NCI-H1694 treated with DMSO at 0.1 percent for 48 hours (cell line): ENCODE measurements at regions not wholly inside any gene's neighbourhood (a gene's known extent, or its start where the extent isn't known, plus 50 kb on each side); places are given as distances from the start of the nearest gene placed in this dataset.
"Not testable (repeated sequence)": the region's sequence is repeated elsewhere in the genome, so short reads cannot be mapped to it uniquely, and the experiment has no call there.

ENCODE experiments used
- DNase-seq: peaks from one replicate; lab custom pipeline; 2025; lab: John Stamatoyannopoulos, UW

DNA sequence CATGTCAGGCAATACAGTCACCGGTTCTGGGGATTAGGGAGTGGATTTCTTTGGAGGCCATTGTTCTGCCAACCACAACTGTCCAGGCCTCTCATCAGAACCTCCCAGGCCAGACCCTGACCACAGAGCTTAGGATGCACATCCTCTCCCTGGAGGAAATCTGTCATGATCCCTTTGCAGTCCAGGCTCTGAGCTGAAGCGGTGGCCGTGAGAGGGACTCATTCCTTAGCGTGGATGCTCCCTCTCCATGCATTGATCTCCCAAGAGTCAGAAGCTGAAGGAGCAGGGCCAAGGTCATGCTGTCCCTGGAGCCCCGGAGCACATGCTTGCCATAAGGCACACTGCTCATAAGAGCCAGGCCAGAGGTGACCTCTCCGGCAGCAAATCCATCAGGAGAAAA is 181.4 kb downstream of the COPRS start:
- no peak for DNase-seq

DNA sequence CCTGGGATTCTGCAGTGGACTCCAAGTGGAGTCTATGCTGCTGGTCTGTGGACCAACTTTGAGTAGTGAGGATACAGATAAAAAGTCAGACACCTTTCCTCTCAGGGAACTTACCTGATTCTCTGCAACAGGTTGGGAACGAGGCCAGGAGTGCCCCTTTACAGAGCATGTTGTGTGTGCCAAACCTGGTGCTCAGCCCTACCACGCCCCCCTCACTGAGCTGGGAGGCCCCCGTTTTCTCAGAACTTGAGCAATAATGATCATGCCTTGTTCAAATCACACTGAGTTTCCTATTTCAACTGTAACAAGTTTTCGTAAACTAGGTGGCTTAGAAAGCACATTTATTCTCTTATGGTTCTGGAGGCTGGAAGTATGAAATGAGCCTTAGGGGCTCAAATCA is 182.0 kb downstream of the COPRS start:
- no peak for DNase-seq

DNA sequence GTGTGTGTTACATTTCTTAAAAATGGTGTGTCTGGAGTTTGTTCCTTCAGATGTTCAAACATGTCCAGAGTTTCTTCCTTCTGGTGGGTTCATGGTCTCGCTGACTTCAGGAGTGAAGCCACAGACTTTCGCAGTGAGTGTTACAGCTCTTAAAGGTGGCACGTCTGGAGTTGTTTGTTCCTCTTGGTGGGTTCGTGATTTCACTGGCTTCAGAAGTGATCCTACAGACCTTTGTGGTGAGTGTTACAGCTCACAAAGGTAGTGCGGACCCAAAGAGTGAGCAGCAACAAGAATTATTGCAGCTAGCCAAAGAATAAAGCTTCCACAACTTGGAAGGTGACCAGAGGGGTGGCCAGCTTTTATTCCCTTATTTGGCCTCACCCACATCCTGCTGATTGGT is 183.7 kb downstream of the COPRS start:
- not testable (repeated sequence) for DNase-seq

DNA sequence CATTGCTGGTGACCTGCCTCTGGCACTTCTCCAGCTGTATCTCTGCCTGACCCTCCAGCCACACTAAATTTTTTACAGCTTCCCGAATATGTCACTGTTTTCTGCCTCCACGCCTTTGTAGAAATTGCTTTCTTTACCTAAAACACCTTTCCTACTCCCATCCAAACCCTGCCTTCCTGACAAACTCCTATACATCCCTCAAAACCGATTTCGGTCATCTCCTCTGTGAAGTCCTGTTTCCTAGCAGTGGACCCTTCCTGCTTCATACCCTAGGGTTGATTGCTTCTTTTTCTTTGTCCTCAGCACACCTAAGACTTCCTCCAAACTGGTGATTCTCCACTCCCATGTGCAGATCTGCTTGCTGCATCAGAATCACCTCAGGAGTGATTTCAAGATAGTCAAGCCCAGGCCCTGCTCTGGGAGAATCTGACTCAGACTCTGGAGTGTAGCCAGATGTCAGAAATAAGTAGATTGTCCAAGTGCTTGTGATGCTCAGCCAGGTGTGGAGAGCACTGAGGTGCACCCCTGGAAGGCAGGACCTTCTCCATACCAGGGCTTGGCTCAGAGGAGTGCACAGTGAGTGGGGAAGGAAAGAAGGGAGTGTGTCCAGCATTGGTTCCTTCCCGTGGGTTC is 184.2 kb downstream of the COPRS start:
- no peak for DNase-seq

DNA sequence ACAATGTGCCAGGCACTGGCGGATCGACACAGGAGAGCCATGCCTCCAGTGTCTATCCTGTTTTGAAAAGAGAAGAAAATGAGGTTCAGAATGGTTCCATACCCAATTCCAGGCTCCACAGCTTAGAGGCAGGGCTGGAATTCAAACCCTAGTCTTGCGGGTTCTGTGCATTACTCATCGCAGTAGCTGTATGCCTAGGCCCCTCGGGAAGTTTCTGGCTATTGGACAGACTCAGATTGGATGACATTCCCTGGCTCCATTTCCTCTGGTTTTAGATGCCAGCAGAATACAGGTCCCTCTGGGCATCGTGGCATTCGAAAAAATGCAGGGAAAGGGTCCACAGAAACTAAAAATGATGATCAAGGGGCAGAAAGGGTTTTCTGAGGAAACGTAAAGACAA is 184.7 kb downstream of the COPRS start:
- DNase-seq, result no peak

DNA sequence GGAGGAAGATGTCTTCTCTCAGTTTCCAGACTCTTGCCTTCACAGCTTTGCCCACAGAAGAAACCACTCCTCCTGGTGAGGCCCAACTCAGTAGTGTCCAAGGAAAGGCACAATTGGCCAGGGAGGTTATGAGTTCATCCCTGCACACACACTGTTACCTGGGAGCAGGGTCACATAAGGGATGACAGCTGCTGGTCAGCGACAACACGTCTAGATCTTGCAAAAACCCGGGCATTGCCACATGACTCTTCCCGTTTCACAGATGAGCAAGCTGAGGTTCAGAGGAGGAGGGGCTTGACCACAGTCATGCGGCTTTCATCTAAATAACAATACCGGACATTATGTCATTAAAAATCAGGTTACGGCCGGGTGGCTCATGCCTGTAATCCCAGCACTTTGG is 186.0 kb downstream of the COPRS start:
- no peak for DNase-seq

DNA sequence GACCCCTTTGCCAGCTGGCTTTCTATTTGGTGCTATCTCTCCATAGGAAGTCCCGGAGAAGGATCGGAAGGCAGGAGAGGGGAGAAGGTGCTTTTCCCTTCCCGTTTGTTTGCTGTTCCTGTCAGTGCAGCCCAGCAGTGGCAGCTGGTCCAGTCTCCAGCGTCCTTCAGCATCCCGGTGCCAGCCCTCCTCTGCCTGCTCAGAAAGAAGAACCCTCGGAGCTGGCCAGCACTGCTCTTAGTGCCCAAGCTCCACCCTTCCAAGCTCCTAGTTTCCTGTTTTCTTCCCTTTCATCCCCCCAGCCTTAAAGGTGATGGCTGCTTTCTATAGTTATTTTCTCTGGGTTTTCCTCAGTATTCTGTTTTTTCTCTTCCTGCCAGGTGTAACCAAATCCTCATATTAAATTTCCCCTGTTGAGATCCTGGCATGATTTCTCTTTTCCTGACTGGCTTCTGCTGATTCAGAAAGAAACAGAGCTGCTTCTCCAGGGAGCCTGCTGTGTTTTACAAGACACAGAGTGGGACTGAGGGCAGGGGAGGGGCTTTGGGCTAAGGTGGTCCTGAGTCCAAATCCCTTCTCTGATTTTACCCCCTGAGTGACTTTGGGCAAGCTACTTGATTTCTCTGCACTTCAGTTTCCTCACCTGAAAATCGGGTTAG is 186.8 kb downstream of the COPRS start:
- DNase-seq, result no peak

DNA sequence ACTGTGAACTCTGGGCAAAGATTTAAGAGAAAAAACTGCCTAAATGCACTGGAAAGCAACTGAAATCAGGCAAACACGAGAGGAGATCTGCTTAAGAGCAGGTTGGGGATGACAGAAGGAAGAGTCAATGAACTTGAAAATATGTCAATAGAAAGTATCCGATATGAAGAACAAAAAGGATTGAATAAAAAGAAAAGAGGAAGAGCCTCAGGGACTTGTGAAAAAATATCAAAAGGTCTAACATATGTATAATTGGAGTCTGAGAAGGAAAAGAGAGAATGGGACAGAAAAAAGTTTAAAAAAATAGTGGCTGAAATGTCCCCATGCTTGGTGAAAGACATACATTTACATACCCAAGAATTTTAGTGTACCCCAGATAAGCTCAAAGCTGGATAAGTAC is 195.5 kb downstream of the COPRS start:
- no peak for DNase-seq

DNA sequence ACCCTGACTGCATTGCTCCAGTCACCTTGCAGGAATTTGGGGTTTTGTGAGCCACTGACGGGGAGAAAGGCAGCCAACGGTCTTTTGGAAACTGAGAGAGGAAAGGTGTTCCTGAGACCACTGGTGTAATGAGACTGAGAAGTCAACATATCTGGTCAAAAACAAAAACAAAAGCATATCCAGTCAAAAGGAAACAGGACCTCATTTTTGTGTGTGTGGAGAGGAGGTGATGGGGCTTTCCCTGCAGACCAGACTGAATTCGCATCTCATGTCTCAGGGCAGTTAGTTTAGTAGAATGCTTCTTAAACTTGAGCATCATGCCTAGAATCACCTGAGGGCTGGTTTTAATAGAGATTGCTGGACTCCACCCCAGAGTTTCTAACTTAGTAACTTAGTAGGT is 198.4 kb downstream of the COPRS start:
- no peak for DNase-seq

DNA sequence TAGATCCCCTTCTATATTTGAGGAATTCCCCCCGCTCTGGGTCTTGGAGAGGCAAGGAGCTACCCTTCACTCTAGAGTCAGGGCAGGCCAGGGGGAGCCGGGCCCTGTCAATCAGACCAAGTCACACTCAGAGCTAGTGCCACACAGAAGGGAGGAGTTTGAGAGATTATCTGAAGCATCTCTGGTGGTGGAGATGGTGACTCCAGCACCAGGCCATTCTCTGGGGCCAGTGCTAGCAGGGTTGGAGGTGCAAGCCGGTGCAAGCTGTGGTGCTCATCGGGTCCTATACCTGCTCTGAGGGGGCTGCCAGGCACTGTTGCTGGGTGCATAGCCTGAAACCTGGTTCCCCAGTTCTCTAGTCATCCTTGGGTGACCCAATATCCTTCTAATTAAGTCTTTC is 201.2 kb downstream of the COPRS start:
- no peak for DNase-seq

DNA sequence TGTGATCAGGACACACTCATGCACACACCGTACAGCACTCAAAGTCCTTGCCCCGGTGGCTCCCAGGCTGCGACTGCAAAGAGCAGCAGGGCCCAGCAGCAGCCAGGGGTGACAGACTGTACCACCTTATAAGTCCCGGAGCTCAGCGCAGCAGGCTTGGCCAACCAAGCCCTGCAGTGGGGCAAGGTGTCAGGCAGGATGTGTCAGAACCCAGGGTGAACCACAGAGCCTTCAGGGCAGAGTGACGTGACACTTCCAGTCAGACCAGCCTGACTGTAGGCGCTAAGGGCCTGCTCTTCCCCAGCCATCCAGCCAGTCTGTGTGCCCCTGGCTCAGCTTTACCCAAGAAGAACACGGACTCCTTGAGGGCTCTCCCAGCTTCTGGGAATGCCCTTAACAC is 204.1 kb downstream of the COPRS start:
- DNase-seq, result no peak

DNA sequence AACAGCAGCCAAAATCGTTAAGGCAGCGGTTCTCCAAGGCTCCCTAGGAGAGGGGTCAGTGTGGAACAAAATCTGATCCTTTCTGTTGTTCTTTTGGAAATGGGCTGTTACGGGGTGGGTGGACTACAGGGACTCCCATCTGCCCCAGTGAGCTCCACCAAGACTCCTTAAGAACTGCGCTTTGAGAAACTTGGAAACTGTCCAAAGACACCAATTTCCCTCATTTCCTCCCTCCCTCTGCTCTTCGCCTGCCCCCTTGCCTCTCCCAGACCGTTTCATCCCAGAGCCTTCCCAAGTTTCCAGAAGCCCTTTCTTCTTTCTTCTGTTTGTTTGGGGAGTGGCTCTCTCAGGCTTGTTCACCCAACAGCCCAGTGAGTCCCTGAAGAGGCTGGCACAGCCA is 205.4 kb downstream of the COPRS start:
- no peak for DNase-seq

DNA sequence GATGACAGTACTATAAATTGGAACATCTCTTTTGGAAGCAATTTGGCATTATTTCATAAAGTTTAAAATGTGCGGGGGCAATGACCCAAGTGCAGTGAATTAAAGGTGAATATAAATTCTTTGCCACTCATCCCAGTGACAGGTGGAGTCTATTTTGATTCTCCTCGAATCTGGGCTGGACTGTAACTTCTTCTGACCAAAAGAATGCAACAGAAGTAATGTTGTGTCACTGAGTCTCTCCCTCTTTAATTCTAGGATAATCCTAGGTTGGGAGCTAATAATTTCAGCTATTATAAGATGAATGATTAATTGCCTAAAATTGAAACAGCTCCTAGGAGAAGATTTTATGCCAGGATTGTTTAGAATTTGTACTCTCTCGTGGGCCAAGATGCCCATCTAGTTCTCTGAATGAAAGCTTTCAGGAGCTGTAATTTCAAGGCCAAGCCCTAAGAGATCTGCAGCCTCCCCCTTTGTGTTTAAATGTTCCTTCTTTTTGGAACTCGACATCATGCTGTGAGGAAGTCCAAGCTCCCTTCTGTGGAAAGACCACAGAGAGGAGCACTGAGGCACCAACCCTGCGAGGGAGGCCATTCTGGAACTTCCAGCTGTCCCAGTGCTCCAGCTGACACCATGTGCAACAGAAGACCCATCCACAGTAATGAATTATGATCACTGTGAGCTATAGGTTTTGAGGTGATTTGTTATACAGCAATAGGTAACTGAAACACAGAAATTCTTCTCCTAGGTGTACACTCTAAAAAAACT is 208.1 kb downstream of the COPRS start:
- no peak for DNase-seq

DNA sequence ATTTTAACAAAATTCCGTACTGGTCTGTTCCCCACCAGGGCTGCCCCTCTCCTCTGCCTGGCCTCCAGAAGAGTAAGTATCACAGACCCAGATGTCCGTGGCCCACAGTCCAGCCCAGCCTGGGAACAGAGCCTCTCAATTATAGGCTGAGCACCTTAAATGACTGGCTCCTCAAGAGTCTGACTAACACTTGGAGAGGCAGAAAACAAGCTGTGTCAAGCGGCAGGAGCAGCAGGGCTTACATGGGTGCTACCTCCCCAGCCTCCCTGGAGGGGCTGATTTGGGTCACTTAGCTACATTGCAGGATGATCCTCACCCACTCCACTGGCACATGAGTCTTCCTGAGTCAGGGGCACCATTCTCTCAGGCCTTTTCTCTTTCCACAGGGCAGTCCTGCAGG is 209.7 kb downstream of the COPRS start:
- DNase-seq, result no peak

DNA sequence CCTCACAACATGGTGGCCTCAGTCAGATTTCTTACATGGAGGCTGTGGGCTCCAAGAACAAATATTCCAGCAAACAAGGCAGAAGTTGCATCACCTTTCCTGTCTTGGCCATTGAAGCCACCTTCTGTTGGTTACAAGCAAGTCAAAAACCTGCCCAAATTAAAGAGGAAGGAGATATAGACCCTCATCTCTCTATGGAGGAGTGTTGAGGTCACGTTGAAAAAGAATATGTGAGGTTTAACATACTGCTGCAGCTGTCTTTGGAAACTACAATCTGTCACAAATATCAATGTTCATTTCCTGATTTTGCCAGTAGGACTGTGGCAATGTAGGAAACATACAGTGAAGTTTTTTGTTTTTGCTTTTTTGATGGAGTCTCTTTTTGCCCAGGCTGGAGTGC is 211.4 kb downstream of the COPRS start:
- DNase-seq, result no peak

DNA sequence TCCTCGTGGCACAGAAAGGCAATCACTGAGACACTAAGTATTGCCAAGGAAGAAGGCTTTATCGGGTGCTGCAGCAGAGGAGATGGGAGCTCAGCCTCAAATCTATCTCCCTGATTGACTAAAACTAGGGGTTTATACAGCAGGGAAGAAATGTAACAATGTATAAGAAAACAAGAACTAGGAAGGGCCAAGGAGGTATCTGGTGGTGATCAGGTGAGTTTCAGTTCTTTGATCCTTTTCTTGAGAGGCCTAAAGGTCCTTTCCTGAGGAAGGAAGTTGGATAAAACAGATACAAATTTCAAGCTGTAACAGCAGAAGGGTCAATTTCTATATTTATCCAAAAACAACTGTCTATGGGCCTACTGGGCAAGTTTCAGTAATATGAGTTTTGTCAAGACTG is 212.4 kb downstream of the COPRS start:
- DNase-seq, result no peak

DNA sequence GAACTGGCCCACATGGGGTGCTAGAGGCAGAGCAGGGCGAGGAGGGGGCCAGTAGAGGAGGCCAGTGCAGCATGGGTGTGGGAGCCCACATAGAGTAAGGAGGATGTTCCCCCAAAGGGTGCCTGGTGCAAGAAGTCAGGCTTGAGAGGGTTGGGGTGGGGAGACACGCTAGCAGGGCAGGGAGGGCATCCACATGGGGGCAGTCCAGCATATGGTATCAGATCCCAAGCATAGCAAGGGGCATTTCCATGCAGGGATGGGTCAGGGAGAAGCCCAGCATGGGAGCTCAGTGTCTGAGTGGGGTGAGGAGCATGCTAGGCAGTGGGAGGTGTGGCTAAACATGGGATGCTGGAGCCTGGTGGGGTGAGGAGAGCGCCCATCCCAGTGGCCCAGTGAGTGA is 213.7 kb downstream of the COPRS start:
- no peak for DNase-seq

DNA sequence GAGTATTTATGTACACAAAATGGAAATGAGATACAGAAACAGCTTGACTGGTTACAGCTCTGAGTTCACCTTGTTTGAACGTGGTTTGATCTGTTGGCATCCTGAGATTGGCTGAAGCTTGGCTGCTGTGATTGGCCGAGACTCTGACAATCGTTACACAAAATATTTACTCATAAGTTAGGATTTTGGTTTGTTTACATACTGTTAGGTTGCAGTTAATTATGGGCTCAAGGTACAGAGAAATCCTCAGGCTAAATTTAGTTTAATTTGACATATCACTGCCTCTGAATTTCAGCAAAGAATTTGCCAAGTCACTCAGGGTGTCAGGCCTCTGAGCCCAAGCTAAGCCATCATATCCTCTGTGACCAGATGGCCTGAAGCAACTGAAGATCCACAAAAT is 227.3 kb downstream of the COPRS start:
- no peak for DNase-seq

DNA sequence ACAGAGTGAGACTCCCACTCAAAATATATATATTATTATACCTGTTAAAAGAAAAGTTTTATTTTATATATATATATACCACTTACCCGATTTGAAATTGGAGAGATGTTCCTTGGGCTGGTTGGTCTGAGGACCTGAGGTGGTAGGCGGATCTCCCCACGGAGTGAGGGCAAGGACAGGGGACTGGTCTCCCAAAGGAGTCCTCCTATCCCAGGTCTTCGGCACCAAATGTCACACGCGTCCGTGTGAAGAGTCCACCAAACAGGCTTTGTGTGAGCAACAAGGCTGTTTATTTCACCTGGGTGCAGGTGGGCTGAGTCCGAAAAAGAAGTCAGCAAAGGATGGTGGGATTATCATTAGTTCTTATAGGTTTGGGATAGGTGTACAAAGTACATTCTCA is 228.2 kb downstream of the COPRS start:
- DNase-seq, result not testable (repeated sequence)

DNA sequence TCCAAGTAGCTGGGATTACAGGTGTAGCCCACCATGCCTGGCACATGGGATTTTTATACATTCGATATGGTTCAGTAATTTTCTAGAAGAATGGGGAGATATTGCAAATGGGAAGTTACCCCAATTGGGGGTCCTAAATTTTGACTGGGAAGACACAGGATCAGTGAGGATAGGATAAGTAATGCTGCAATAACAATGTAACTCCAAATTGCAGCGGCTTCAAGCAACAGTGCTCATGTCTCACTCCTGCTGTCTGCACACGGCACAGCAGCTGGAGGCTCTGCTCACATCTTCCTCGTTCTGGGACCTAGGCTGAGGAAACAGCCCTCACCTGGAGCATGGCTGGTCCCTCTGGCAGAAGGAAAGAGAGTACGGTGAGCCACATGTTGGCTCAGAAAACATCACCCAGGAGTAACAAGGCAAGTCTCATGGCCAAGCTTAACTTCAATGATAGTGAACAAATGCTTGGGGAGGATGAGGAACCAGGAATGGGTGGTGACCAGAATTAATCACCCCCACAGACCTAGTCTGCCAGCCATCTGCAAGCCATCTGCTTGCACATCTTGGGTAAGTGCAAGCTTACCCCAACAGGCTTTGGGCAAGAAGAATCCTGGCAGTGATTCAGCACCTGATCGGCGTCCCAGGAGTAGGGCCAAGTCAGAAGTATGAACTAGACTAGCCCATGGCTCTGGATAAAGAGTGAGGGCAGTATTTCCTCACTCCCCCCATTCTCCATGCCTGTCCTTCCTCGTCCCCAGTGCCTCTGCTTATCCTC is 229.2 kb downstream of the COPRS start:
- DNase-seq, result peak; percentile 90

DNA sequence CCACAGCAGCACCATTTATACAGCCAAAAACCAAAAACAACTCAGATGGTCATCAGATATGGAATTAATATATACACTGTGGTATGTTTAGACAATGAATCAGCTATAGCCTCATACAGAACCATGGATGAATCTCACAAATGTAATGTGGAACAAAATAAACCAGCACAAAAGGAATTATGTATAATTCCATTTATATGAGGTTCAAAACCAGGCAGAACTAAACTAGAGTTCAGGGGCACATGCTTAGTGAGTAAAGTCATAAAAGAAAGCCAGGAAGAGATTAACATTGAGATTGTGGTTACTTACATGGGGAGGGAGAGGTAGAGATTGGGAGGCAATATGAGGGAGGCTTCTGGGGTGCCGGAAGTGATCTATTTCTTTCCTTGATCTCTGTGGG is 231.1 kb downstream of the COPRS start:
- no peak for DNase-seq

DNA sequence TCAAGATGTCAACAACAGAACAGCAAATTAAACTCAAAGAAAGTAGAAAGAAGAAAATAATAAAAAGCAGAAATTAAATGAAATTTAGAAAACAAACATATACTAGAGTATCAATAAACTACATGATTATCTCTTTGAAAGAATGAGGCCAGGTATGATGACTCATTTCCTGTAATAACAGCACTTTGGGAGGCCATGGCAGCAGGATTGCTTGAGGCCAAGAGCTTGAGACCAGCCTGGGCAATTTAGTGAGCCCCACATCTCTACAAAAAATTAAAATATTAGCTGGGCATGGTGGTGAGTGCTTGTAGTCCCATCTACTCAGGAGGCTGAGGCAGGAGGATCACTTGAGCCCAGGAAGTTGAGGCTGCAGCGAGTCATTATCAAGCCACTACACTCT is 232.5 kb downstream of the RAB11FIP4 start:
- DNase-seq, result no peak

DNA sequence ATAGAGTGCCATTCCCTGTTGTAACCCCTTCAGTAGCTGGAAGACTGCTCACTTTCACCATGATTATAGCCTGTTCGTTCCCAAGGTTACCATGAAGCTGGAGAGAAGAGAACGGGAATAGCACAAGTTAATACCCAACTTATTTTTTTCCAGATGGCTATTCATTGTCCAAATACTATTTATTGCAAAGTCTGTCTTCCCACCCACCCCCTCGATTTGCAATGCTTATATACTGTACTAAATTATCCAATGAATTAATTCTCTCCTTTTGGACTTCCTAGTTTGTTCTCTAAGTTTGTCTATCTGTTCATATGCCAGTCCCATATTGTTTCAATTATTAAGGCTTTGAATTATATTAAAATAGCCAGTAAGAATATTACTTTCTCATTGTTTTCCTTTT is 231.0 kb downstream of the RAB11FIP4 start:
- no peak for DNase-seq
